Keratinocyte (primary cell): ENCODE measurements at regions not wholly inside any gene's neighbourhood (a gene's known extent, or its start where the extent isn't known, plus 50 kb on each side); places are given as distances from the start of the nearest gene placed in this dataset.

Experiments
- DNase-seq: peaks from one replicate; pipeline ENCODE4 v3.0.0-alpha.2; 2011; ENCODE audit warnings: low read depth, missing footprints, low spot score
- FAIRE-seq: peaks from 2 replicates; lab custom pipeline; 2011; peaks lifted over from hg19 to GRCh38; lab: Jason Lieb, UNC
- H2AFZ ChIP-seq: 2 replicates; pipeline ENCODE4 v1.6.0; 2012; ENCODE audit warnings: low read length, control low read depth, inconsistent platforms; ENCODE audit not compliant: control insufficient read depth
- H3K27ac ChIP-seq: 2 replicates; pipeline ENCODE4 v1.5.1; 2011; ENCODE audit warnings: low read length; ENCODE audit not compliant: control insufficient read depth, insufficient read depth
- H3K27me3 ChIP-seq: 3 replicates; pipeline ENCODE4 v1.6.0; 2011; ENCODE audit warnings: low read length; ENCODE audit not compliant: control insufficient read depth, insufficient read depth; ENCODE audit errors: extremely low read depth
- H3K36me3 ChIP-seq, 2 experiments: 2 replicates in 1 of 2; 3 replicates in 1 of 2; pipeline ENCODE4 v1.5.1; 2011; ENCODE audit warnings: low read length in 2 of 2, mild to moderate bottlenecking in 1 of 2; ENCODE audit not compliant: control insufficient read depth in 2 of 2, insufficient read depth in 2 of 2; ENCODE audit errors: extremely low read depth in 1 of 2
- H3K4me1 ChIP-seq: 3 replicates; pipeline ENCODE4 v1.5.1; 2011; ENCODE audit warnings: low read length; ENCODE audit not compliant: control insufficient read depth, insufficient read depth; ENCODE audit errors: extremely low read depth
- H3K4me2 ChIP-seq: 3 replicates; pipeline ENCODE4 v1.6.0; 2011; ENCODE audit warnings: low read depth, low read length; ENCODE audit not compliant: control insufficient read depth, insufficient read depth; ENCODE audit errors: extremely low read depth
- H3K4me3 ChIP-seq, 3 experiments: fragments of 200-600 bp in 1 of 3; sonication (generic) in 1 of 3; 2 replicates in 2 of 3; 3 replicates in 1 of 3; pipeline ENCODE4 v1.5.1; 2011 to 2016; ENCODE audit warnings: low read length in 3 of 3, mild to moderate bottlenecking in 3 of 3, control low read depth in 2 of 3, inconsistent platforms in 1 of 3, low read depth in 1 of 3, mixed read lengths in 1 of 3, mixed run types in 1 of 3, moderate library complexity in 1 of 3; ENCODE audit not compliant: control insufficient read depth in 2 of 3, insufficient read depth in 2 of 3; ENCODE audit errors: extremely low read depth in 1 of 3
- H3K79me2 ChIP-seq: 2 replicates; pipeline ENCODE4 v1.6.0; 2012; ENCODE audit warnings: low read length; ENCODE audit not compliant: control insufficient read depth, insufficient read depth
- H3K9ac ChIP-seq: 3 replicates; pipeline ENCODE4 v1.6.0; 2011; ENCODE audit warnings: low read length; ENCODE audit not compliant: control insufficient read depth, insufficient read depth; ENCODE audit errors: extremely low read depth
- H3K9me1 ChIP-seq: 3 replicates; pipeline ENCODE4 v1.6.0; 2011; ENCODE audit warnings: low read length; ENCODE audit not compliant: control insufficient read depth, insufficient read depth; ENCODE audit errors: extremely low read depth
- H3K9me3 ChIP-seq: 2 replicates; pipeline ENCODE4 v1.5.1; 2012; ENCODE audit warnings: low read depth, low read length; ENCODE audit not compliant: control insufficient read depth
- H4K20me1 ChIP-seq: 3 replicates; pipeline ENCODE4 v1.6.0; 2011; ENCODE audit warnings: low read length; ENCODE audit not compliant: control insufficient read depth, insufficient read depth; ENCODE audit errors: extremely low read depth
- CTCF ChIP-seq, 3 experiments: IDR thresholded peaks in 1 of 3; conservative IDR thresholded peaks in 1 of 3; optimal IDR thresholded peaks in 1 of 3; 2 replicates in 2 of 3; 3 replicates in 1 of 3; pipeline versions ENCODE3 to v1.5.1; 2011; ENCODE audit warnings: low read length in 3 of 3, mild to moderate bottlenecking in 3 of 3, moderate library complexity in 2 of 3, control low read depth in 1 of 3, inconsistent platforms in 1 of 3; ENCODE audit not compliant: insufficient read depth in 2 of 3; ENCODE audit errors: extremely low read depth in 1 of 3
- EZH2 ChIP-seq: IDR thresholded peaks from one replicate; pipeline ENCODE4 v1.6.1; 2012; ENCODE audit warnings: inconsistent platforms, mild to moderate bottlenecking, low read length, moderate library complexity
- dilution Hi-C: fragments of 300-500 bp; cut with MboI; formaldehyde crosslinking; loops from one replicate; pipeline ENCODE4 v1.7.0; 2020; ENCODE audit warnings: low sequenced_read_pairs; ENCODE audit not compliant: extremely low pct_ligation_motif_present

DNA sequence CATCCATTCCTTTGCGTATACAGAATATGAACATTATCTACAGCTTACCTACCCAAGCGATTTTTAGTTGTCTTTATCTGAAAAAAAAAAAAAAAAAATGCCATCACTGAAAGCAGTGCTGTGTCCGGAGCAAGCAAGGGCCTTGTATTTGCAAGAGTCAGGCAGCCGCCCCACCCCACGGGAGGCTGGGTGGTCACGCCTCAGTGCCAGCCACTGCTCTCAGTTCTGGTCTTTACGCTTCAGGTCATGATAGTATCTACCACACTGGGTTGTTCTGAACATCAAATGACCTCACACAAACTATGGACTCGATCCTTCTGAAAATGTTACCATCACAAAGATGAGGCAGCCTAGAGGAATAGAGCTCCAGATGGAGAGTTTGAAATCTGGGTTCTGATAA lies 62.7 kb upstream of the HELT start:
- Histone ChIP-seq H3K27me3 (peaks cover 2% of the 10 kb centered on the region), H3K4me2 (no peak overlapping the region), H4K20me1 (no peaks in the 10 kb centered on the region), H3K27ac (no peak overlapping the region), H3K4me3 (no peak overlapping the region), H3K9ac (no peak overlapping the region), H3K79me2 (no peaks in the 10 kb centered on the region), H2AFZ (no peak overlapping the region), H3K9me1 (no peaks in the 10 kb centered on the region), H3K4me1 (peaks cover 7% of the 10 kb centered on the region), H3K9me3 (no peaks in the 10 kb centered on the region), H3K36me3 (no peaks in the 10 kb centered on the region)
- DNase-seq (no peak), FAIRE-seq (no peak)
- dilution Hi-C loops = no loop called here
- no peak for TF ChIP-seq EZH2
- TF ChIP-seq CTCF (optimal IDR thresholded peaks at IDR 0.05 in 1 of 3, IDR thresholded peaks at IDR 0.05 in 1 of 3, conservative IDR thresholded peaks at IDR 0.05 in 1 of 3; ENCODE audit: extremely low read depth in 1 of 3, insufficient read depth in 2 of 3, low read length in 3 of 3) = no peak

DNA sequence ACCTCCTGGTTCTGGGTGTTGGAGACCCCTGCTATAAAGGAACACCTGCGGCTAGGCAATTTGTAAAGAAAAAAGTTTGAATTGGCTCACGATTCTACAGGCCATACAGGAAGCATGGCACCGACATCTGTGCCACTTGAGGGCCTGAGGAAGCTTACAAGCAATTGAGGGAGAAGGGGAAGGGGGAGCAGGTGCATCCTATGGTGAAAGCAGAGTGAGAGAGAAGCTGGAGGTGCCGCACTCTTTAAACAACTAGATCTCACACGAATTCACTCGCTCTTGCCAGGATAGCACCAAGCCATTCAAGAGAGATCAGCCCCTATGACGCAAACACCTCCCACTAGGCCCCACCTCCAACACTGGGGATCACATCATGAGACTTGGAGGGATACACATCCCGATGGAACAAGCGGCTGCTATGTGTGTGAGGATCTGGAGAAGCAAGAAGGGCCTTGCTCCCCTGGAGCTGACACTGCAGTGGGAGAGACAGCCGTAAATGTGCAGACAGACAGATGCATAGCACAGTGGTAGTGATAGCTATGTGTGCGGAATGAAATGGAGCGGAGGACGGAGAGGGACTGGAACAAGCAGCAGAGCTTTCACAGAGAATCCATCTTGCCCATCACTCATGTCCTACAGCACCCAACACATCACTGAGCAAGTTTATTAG lies 60.7 kb upstream of the HELT start:
- DNase-seq = no peak
- Histone ChIP-seq H2AFZ (no peak overlapping the region), H3K79me2 (no peaks in the 10 kb centered on the region), H3K4me1 (peaks cover 12% of the 10 kb centered on the region), H3K36me3 (no peaks in the 10 kb centered on the region), H3K9me1 (no peaks in the 10 kb centered on the region), H3K9me3 (no peaks in the 10 kb centered on the region), H3K4me3 (no peak overlapping the region), H3K9ac (no peak overlapping the region), H4K20me1 (no peaks in the 10 kb centered on the region), H3K27me3 (peaks cover 3% of the 10 kb centered on the region), H3K27ac (no peak overlapping the region), H3K4me2 (no peak overlapping the region)
- TF ChIP-seq EZH2 = no peak
- TF ChIP-seq CTCF (optimal IDR thresholded peaks at IDR 0.05 in 1 of 3, IDR thresholded peaks at IDR 0.05 in 1 of 3, conservative IDR thresholded peaks at IDR 0.05 in 1 of 3; ENCODE audit: extremely low read depth in 1 of 3, insufficient read depth in 2 of 3, low read length in 3 of 3) = no peak
- dilution Hi-C loops = no loop called here
- FAIRE-seq = no peak
